BJ (cell line): ENCODE measurements at regions not wholly inside any gene's neighbourhood (a gene's known extent, or its start where the extent isn't known, plus 50 kb on each side); places are given as distances from the start of the nearest gene placed in this dataset.

Experiments
- CTCF ChIA-PET: fragments of 350-600 bp; formaldehyde crosslinking; extraction: SDS; loops from one replicate; lab custom pipeline; 2021; ENCODE audit warnings: antibody characterized with exemption, inconsistent platforms; lab: Yijun Ruan, JAX
- POLR2A ChIA-PET: fragments of 300-600 bp; sonication (Branson Sonifier 250); formaldehyde crosslinking; extraction: SDS; loops from one replicate; lab custom pipeline; 2021; ENCODE audit warnings: antibody characterized with exemption; lab: Charles Lee
- DNase-seq: peaks from one replicate; pipeline ENCODE4 v3.0.0-alpha.2; 2011; ENCODE audit warnings: low read depth
- H3K27me3 ChIP-seq: 2 replicates; pipeline ENCODE4 v1.6.0; 2011; ENCODE audit warnings: low read length; ENCODE audit not compliant: control insufficient read depth, insufficient read depth
- H3K36me3 ChIP-seq: 2 replicates; pipeline ENCODE4 v1.5.1; 2011; ENCODE audit warnings: low read length; ENCODE audit not compliant: control insufficient read depth, insufficient read depth
- H3K4me3 ChIP-seq: 2 replicates; pipeline ENCODE4 v1.5.1; 2011; ENCODE audit warnings: low read depth, mild to moderate bottlenecking, control low read depth, low read length
- TF ChIP-seq, protein P1 (sequence below): IDR thresholded peaks from 2 replicates; pipeline ENCODE4 v1.5.1; 2011; ENCODE audit warnings: low read depth, mild to moderate bottlenecking, control low read depth, inconsistent platforms, low read length, moderate library complexity; ENCODE audit not compliant: insufficient read depth

DNA sequence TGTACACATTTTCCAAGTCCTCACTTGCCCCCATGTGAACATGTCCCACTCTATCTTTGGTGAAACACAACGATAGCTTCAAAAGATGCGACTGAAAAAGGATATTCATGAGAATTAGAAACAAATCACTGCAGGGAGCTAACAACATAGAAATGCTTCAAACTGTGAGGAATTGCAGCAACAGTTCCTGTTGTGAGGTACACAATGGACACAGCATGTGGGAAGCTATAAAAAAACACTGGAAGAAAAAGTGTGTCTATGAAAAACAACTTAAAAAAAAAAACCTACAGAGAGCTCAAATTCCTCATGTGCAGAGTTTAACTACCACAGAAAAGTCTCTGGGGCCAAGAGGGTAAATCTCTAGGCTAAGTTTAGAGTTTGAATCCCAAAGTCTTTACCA lies 51.6 kb upstream of the BLTP1 start:
- no peaks in the 10 kb centered on the region for H3K36me3 ChIP-seq
- ChIA-PET CTCF (interaction anchor here (1.3 kb wide), 1 partner anchor 12 kb away, joined by 3 read pairs; no protein-coding TSS in a partner anchor), POLR2A (no interaction called here)
- no peak for DNase-seq
- H3K27me3 ChIP-seq, result no peaks in the 10 kb centered on the region
- TF ChIP-seq, protein P1, sequence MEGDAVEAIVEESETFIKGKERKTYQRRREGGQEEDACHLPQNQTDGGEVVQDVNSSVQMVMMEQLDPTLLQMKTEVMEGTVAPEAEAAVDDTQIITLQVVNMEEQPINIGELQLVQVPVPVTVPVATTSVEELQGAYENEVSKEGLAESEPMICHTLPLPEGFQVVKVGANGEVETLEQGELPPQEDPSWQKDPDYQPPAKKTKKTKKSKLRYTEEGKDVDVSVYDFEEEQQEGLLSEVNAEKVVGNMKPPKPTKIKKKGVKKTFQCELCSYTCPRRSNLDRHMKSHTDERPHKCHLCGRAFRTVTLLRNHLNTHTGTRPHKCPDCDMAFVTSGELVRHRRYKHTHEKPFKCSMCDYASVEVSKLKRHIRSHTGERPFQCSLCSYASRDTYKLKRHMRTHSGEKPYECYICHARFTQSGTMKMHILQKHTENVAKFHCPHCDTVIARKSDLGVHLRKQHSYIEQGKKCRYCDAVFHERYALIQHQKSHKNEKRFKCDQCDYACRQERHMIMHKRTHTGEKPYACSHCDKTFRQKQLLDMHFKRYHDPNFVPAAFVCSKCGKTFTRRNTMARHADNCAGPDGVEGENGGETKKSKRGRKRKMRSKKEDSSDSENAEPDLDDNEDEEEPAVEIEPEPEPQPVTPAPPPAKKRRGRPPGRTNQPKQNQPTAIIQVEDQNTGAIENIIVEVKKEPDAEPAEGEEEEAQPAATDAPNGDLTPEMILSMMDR, result no peak
- no peak overlapping the region for H3K4me3 ChIP-seq

DNA sequence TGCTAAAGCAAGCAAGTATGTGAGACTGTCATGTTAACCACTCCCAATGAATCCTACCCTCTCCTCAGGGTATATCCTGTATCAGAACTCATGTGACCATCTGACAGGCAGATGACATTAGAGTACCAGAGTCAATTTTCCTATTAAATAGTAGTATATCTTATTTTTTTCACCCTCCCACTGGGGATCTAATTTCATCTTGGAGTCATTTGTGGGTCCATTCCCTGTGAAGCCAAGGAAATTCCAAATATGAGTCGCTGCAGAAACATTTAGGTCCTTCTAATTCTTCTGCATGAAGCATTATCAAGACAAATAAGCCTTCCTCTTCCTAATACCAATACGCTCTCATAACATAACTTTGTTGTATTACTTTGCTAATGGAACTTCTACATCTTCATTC lies 52.2 kb upstream of the BLTP1 start:
- Histone ChIP-seq H3K27me3 (no peaks in the 10 kb centered on the region), H3K36me3 (no peaks in the 10 kb centered on the region), H3K4me3 (no peak overlapping the region)
- POLR2A ChIA-PET, result no interaction called here
- CTCF ChIA-PET, result no interaction called here
- DNase-seq, result peak; percentile 35
- TF ChIP-seq, protein P1, result no peak

DNA sequence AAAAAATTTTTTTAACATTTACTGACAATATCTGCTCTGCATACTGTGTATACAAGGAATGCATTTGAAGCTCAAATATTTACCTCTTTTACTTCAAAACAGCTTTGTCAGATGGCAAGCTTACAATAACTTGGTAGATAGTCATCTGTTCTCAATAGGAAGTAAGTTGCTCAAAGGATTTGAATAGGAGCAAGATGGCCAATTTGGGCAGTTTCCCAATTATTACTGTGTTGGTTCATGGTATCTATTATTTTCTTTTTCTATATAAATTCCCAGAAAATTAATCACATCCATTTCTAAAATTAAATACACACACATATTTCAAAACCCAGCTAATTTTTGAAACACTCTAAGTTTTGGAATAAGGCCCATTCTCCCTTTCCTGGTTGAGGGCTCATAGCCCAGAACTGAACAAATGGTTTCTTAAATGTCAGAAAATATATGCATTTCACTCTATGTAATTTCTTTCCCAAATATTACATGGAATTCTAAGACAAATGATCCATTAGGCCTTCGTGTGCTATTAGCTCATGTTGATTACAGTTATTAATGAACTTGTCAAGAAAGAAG lies 60.2 kb upstream of the BLTP1 start:
- H3K36me3 ChIP-seq, result no peaks in the 10 kb centered on the region
- CTCF ChIA-PET, result no interaction called here
- POLR2A ChIA-PET, result no interaction called here
- no peak overlapping the region for H3K4me3 ChIP-seq
- TF ChIP-seq, protein P1, result no peak
- no peak for DNase-seq
- no peaks in the 10 kb centered on the region for H3K27me3 ChIP-seq

DNA sequence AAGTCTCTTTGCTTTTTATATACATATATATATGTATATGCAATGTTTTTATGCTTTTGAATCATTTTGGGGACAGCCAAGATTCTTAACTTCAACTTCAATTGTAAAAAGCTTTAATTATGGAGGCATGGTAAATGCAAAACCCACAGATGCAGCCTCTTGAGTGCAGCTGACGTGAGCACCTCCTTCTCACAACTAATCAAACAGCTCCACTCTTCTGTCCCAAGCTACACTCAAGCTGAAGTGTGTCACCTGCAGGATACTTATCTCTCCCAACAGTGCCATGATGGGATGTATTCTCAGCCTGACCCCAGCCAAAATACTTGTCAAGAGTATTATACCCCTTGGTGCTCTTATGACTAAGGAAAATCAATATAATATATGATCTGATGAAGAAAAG lies 60.7 kb upstream of the BLTP1 start:
- Histone ChIP-seq H3K27me3 (no peaks in the 10 kb centered on the region), H3K4me3 (no peak overlapping the region), H3K36me3 (no peaks in the 10 kb centered on the region)
- DNase-seq, result no peak
- CTCF ChIA-PET, result no interaction called here
- TF ChIP-seq, protein P1, result no peak
- POLR2A ChIA-PET, result no interaction called here

DNA sequence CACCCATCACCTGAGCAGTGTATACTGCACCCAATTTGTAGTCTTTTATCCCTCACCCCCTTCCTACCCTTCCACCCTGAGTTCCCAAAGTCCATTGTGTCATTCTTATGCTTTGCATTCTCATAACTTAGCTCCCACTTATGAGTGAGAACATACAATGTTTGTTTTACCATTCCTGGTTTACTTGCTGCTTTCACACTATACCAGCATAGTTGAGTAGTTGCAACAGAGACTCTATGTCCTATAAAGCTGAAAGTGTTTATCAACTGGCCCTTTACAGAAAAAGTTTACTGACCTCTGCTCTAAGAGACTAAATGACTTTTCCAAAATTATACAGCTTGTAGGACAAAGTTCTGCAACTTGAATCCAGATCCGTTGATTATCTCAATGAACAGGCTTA lies 61.1 kb upstream of the BLTP1 start:
- ChIA-PET POLR2A (no interaction called here), CTCF (no interaction called here)
- H3K27me3 ChIP-seq, result no peaks in the 10 kb centered on the region
- no peak overlapping the region for H3K4me3 ChIP-seq
- no peak for DNase-seq
- TF ChIP-seq, protein P1, result no peak
- no peaks in the 10 kb centered on the region for H3K36me3 ChIP-seq
